PC-9 (cell line): ENCODE measurements at regions not wholly inside any gene's neighbourhood (a gene's known extent, or its start where the extent isn't known, plus 50 kb on each side); places are given as distances from the start of the nearest gene placed in this dataset.

ENCODE experiments used
- BruUV-seq: library from RNA; stranded (reverse); fragments of 400-500 nt; replicated peaks from 2 replicates; lab custom pipeline; 2021; lab: Mats Ljungman, UMichigan
- CTCF ChIA-PET: fragments of 300-600 bp; sonication (Branson Sonifier 250); formaldehyde crosslinking; loops from one replicate; lab custom pipeline; 2022; ENCODE audit warnings: antibody characterized with exemption; lab: Charles Lee
- POLR2A ChIA-PET: fragments of 300-600 bp; sonication (Branson Sonifier 250); formaldehyde crosslinking; loops from one replicate; lab custom pipeline; 2022; ENCODE audit warnings: antibody characterized with exemption; ENCODE audit not compliant: unreplicated experiment; lab: Charles Lee
- DNase-seq, 2 experiments: peaks; one replicate each; pipeline versions ENCODE4 v3.0.0 to v3.0.0-alpha.2; 2015 to 2022; ENCODE audit warnings: mixed read lengths in 1 of 2
- H2AFZ ChIP-seq: fragments of 200-600 bp; sonication (generic); 2 replicates; pipeline ENCODE4 v1.8.1; 2017; ENCODE audit warnings: antibody characterized with exemption
- H3F3A ChIP-seq: fragments of 200-600 bp; sonication (generic); 2 replicates; pipeline ENCODE4 v1.8.1; 2017; ENCODE audit warnings: antibody characterized with exemption, mild to moderate bottlenecking, low read depth; ENCODE audit not compliant: insufficient read depth
- H3K27ac ChIP-seq: fragments of 200-600 bp; sonication (generic); 2 replicates; pipeline ENCODE4 v1.6.1; 2016; ENCODE audit warnings: mixed run types
- H3K27me3 ChIP-seq: fragments of 200-600 bp; sonication (generic); 2 replicates; pipeline ENCODE4 v1.6.1; 2016; ENCODE audit warnings: low read depth, mixed run types; ENCODE audit not compliant: insufficient read depth
- H3K36me3 ChIP-seq: fragments of 200-600 bp; sonication (generic); 2 replicates; pipeline ENCODE4 v1.6.1; 2016; ENCODE audit warnings: low read depth, mixed run types
- H3K4me1 ChIP-seq: fragments of 200-600 bp; sonication (generic); replicated peaks from 2 replicates; pipeline ENCODE4 v1.6.1; 2016; ENCODE audit warnings: mixed run types; ENCODE audit not compliant: insufficient read depth
- H3K4me2 ChIP-seq: fragments of 200-600 bp; sonication (generic); 2 replicates; pipeline ENCODE4 v1.6.1; 2017; ENCODE audit warnings: mixed run types
- H3K4me3 ChIP-seq: fragments of 200-600 bp; sonication (generic); 2 replicates; pipeline ENCODE4 v1.6.1; 2016; ENCODE audit warnings: mixed run types
- H3K79me2 ChIP-seq: fragments of 200-600 bp; sonication (generic); 2 replicates; pipeline ENCODE4 v1.6.1; 2017; ENCODE audit warnings: low read depth, mixed run types
- H3K9me2 ChIP-seq: fragments of 200-600 bp; sonication (generic); 2 replicates; pipeline ENCODE4 v1.8.1; 2017; ENCODE audit warnings: mild to moderate bottlenecking; ENCODE audit not compliant: insufficient read depth
- H3K9me3 ChIP-seq: fragments of 200-600 bp; sonication (generic); 2 replicates; pipeline ENCODE4 v1.8.1; 2016; ENCODE audit warnings: low read depth; ENCODE audit not compliant: insufficient read depth
- H4K20me1 ChIP-seq: fragments of 200-600 bp; sonication (generic); 2 replicates; pipeline ENCODE4 v1.8.1; 2017; ENCODE audit not compliant: insufficient read depth
- CTCF ChIP-seq: fragments of 200-600 bp; sonication (generic); conservative IDR thresholded peaks from 2 replicates; pipeline ENCODE4 v1.6.1; 2017; ENCODE audit warnings: mixed run types, antibody characterized with exemption, mild to moderate bottlenecking, moderate library complexity
- EZH2 ChIP-seq: fragments of 200-600 bp; sonication (generic); IDR thresholded peaks from 2 replicates; pipeline ENCODE4 v1.8.0; 2017; ENCODE audit warnings: antibody characterized with exemption, low read depth
- intact Hi-C: fragments of 100-400 bp; cut with micrococcal nuclease; formaldehyde crosslinking; loops from one replicate; pipeline ENCODE4 v1.10.0; 2022; ENCODE audit not compliant: unreplicated experiment

DNA sequence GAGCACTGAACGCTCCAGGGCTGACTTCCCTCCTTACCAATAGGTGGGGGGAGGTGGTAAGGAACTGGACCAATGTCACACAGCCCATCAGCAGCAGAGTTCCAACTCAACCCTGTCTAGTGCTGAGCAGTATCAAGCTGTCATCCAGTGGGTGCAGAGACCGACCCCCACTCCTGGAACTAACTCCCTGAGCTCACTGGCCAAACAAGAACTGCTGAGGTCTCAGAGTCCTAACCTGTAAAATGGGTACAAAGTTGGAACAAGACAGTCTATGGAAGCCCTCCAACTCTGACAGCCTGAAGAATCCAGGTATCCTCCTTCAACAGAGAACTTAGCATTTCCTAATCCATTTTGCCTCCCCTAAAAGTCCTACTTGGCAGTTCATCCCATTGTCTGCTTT, 91.1 kb upstream of the CLMN start:
- H4K20me1 ChIP-seq, result no peaks in the 10 kb centered on the region
- no peak overlapping the region for H3K4me2 ChIP-seq
- no peak for TF ChIP-seq EZH2
- TF ChIP-seq CTCF, result no peak
- BruUV-seq, result no TSS peak
- no peaks in the 10 kb centered on the region for H3K9me3 ChIP-seq
- no peak overlapping the region for H3K4me3 ChIP-seq
- no peak overlapping the region for H3K27ac ChIP-seq
- no peak overlapping the region for H2AFZ ChIP-seq
- no peak for DNase-seq
- POLR2A ChIA-PET, result no interaction called here
- no peaks in the 10 kb centered on the region for H3K79me2 ChIP-seq
- intact Hi-C loops, result no loop called here
- H3K36me3 ChIP-seq, result no peaks in the 10 kb centered on the region
- no peaks in the 10 kb centered on the region for H3F3A ChIP-seq
- peaks cover 49% of the 10 kb centered on the region for H3K27me3 ChIP-seq
- CTCF ChIA-PET, result no interaction called here
- no peaks in the 10 kb centered on the region for H3K9me2 ChIP-seq
- no peaks in the 10 kb centered on the region for H3K4me1 ChIP-seq

- Histone ChIP-seq H3K9me3 (no peaks in the 10 kb centered on the region), H3K4me1 (no peaks in the 10 kb centered on the region), H3F3A (no peaks in the 10 kb centered on the region), H3K27me3 (peaks cover 58% of the 10 kb centered on the region), H4K20me1 (no peaks in the 10 kb centered on the region), H3K4me2 (no peak overlapping the region), H2AFZ (no peak overlapping the region), H3K27ac (no peak overlapping the region), H3K79me2 (no peaks in the 10 kb centered on the region), H3K9me2 (no peaks in the 10 kb centered on the region), H3K36me3 (no peaks in the 10 kb centered on the region), H3K4me3 (no peak overlapping the region)
- TF ChIP-seq EZH2, result no peak
- intact Hi-C loops, result no loop called here
- DNase-seq, result no peak
- ChIA-PET POLR2A (no interaction called here), CTCF (no interaction called here)
- no TSS peak for BruUV-seq
These were observed 90.0 kb upstream of the CLMN start for GRCh38 chr14:95409477-95410272.

GRCh38 chr14:95408731-95409476, 89.2 kb upstream of the CLMN start:
- Histone ChIP-seq H3K4me1 (no peaks in the 10 kb centered on the region), H4K20me1 (no peaks in the 10 kb centered on the region), H3K9me2 (no peaks in the 10 kb centered on the region), H3F3A (no peaks in the 10 kb centered on the region), H3K27ac (no peak overlapping the region), H3K4me2 (no peak overlapping the region), H3K79me2 (no peaks in the 10 kb centered on the region), H2AFZ (no peak overlapping the region), H3K36me3 (no peaks in the 10 kb centered on the region), H3K4me3 (no peak overlapping the region), H3K9me3 (no peaks in the 10 kb centered on the region), H3K27me3 (peaks cover 62% of the 10 kb centered on the region)
- POLR2A ChIA-PET, result no interaction called here
- CTCF ChIA-PET, result no interaction called here
- intact Hi-C loops, result no loop called here
- BruUV-seq, result no TSS peak
- TF ChIP-seq EZH2 (no peak), CTCF (no peak)
- no peak for DNase-seq
